IMR-90 (cell line): ENCODE measurements at regions not wholly inside any gene's neighbourhood (a gene's known extent, or its start where the extent isn't known, plus 50 kb on each side); places are given as distances from the start of the nearest gene placed in this dataset.

Experiments used
- ATAC-seq: fragments of 200-7000 bp; cut with Tn5 transposase; 2 replicates; pipeline ENCODE4 v1.9.1; 2020; ENCODE audit warnings: low read depth, mild to moderate bottlenecking, moderate library complexity
- BruUV-seq: library from RNA; stranded (reverse); fragments of 400-500 nt; replicated peaks from 2 replicates; lab custom pipeline; 2021; lab: Mats Ljungman, UMichigan
- CTCF ChIA-PET: fragments of 300-600 bp; formaldehyde crosslinking; extraction: SDS; loops from one replicate; lab custom pipeline; 2021; ENCODE audit warnings: antibody characterized with exemption; lab: Yijun Ruan, JAX
- POLR2A ChIA-PET: fragments of 300-600 bp; sonication (Branson Sonifier 250); formaldehyde crosslinking; loops from one replicate; lab custom pipeline; 2022; ENCODE audit warnings: antibody characterized with exemption; ENCODE audit not compliant: unreplicated experiment; lab: Charles Lee
- DNase-seq: peaks from one replicate; pipeline ENCODE4 v3.0.0; 2013
- H2AFZ ChIP-seq: replicated peaks from 2 replicates; pipeline ENCODE3; 2013; ENCODE audit warnings: low read length, mild to moderate bottlenecking; ENCODE audit not compliant: poor library complexity
- H2AK5ac ChIP-seq: 2 replicates; pipeline ENCODE4 v1.6.1; 2013; ENCODE audit warnings: low read depth, low read length, inconsistent platforms
- H2AK9ac ChIP-seq: replicated peaks from 2 replicates; pipeline ENCODE3; 2013; ENCODE audit warnings: mild to moderate bottlenecking, low read depth, low read length, moderate library complexity; ENCODE audit not compliant: poor library complexity
- H2BK120ac ChIP-seq: 2 replicates; pipeline ENCODE4 v1.6.1; 2013; ENCODE audit warnings: low read depth, low read length, inconsistent platforms
- H2BK15ac ChIP-seq: 3 replicates; pipeline ENCODE4 v1.6.1; 2013; ENCODE audit warnings: low read depth, low read length, inconsistent platforms
- H2BK20ac ChIP-seq: 2 replicates; pipeline ENCODE4 v1.6.1; 2013; ENCODE audit warnings: low read depth, mild to moderate bottlenecking, inconsistent platforms, low read length, moderate library complexity
- H2BK5ac ChIP-seq: 2 replicates; pipeline ENCODE4 v1.6.1; 2013; ENCODE audit warnings: mild to moderate bottlenecking, low read depth, low read length, inconsistent platforms; ENCODE audit not compliant: poor library complexity, severe bottlenecking
- H3K14ac ChIP-seq: replicated peaks from 2 replicates; pipeline ENCODE4 v1.6.1; 2013; ENCODE audit warnings: low read depth, low read length, inconsistent platforms
- H3K18ac ChIP-seq: 2 replicates; pipeline ENCODE4 v1.6.1; 2013; ENCODE audit warnings: low read depth, low read length, control low read depth
- H3K23ac ChIP-seq: 2 replicates; pipeline ENCODE4 v1.6.1; 2013; ENCODE audit warnings: low read depth, low read length, inconsistent platforms
- H3K27ac ChIP-seq: 2 replicates; pipeline ENCODE4 v1.5.1; 2013; ENCODE audit warnings: mild to moderate bottlenecking, control low read depth, low read length; ENCODE audit not compliant: insufficient read depth
- H3K27me3 ChIP-seq: 2 replicates; pipeline ENCODE4 v1.6.1; 2013; ENCODE audit warnings: low read length; ENCODE audit not compliant: control insufficient read depth, insufficient read depth
- H3K36me3 ChIP-seq: 2 replicates; pipeline ENCODE4 v1.6.1; 2013; ENCODE audit warnings: low read length, mixed read lengths; ENCODE audit not compliant: control insufficient read depth, insufficient read depth
- H3K4ac ChIP-seq: 2 replicates; pipeline ENCODE4 v1.6.1; 2013; ENCODE audit warnings: low read depth, low read length, inconsistent platforms
- H3K4me1 ChIP-seq: 2 replicates; pipeline ENCODE4 v1.6.1; 2013; ENCODE audit warnings: low read length, mixed read lengths; ENCODE audit not compliant: control insufficient read depth, insufficient read depth
- H3K4me2 ChIP-seq: 2 replicates; pipeline ENCODE4 v1.6.1; 2013; ENCODE audit warnings: low read depth, mild to moderate bottlenecking, control low read depth, low read length, moderate library complexity
- H3K4me3 ChIP-seq: 2 replicates; pipeline ENCODE4 v1.5.1; 2013; ENCODE audit warnings: low read depth, mild to moderate bottlenecking, control low read depth, low read length, moderate library complexity; ENCODE audit not compliant: insufficient read depth
- H3K56ac ChIP-seq: 2 replicates; pipeline ENCODE4 v1.6.1; 2013; ENCODE audit warnings: low read length, inconsistent platforms; ENCODE audit not compliant: insufficient read depth; ENCODE audit errors: extremely low read depth
- H3K79me1 ChIP-seq, 2 experiments: 2 replicates each; pipeline ENCODE4 v1.6.1; 2013; ENCODE audit warnings: low read length in 2 of 2, inconsistent platforms in 1 of 2, low read depth in 1 of 2
- H3K9ac ChIP-seq: 2 replicates; pipeline ENCODE4 v1.6.1; 2013; ENCODE audit warnings: low read depth, low read length, control low read depth
- H3K9me1 ChIP-seq: 2 replicates; pipeline ENCODE4 v1.6.1; 2013; ENCODE audit warnings: low read length, inconsistent platforms; ENCODE audit not compliant: insufficient read depth
- H3K9me3 ChIP-seq: 2 replicates; pipeline ENCODE4 v1.6.1; 2013; ENCODE audit warnings: low read length; ENCODE audit not compliant: control insufficient read depth, insufficient read depth
- H4K20me1 ChIP-seq: 2 replicates; pipeline ENCODE4 v1.6.1; 2013; ENCODE audit warnings: low read length, inconsistent platforms; ENCODE audit not compliant: insufficient read depth
- H4K5ac ChIP-seq: 2 replicates; pipeline ENCODE4 v1.6.1; 2013; ENCODE audit warnings: mild to moderate bottlenecking, low read depth, low read length, control low read depth
- H4K8ac ChIP-seq, 2 experiments: 2 replicates each; pipeline ENCODE4 v1.6.1; 2013; ENCODE audit warnings: low read depth in 2 of 2, low read length in 2 of 2, control low read depth in 1 of 2, inconsistent platforms in 1 of 2
- H4K91ac ChIP-seq: 2 replicates; pipeline ENCODE4 v1.6.1; 2013; ENCODE audit warnings: low read depth, low read length, inconsistent platforms; ENCODE audit not compliant: insufficient read depth
- BHLHE40 ChIP-seq: fragments of 150-350 bp; IDR thresholded peaks from 2 replicates; pipeline ENCODE4 v1.6.1; 2016; ENCODE audit warnings: mild to moderate bottlenecking, low read depth, low read length
- CEBPB ChIP-seq: IDR thresholded peaks from 2 replicates; pipeline ENCODE4 v1.6.1; 2012; ENCODE audit warnings: low read depth, low read length, improper control_type of control experiment
- CHD1 ChIP-seq: IDR thresholded peaks from 2 replicates; pipeline ENCODE4 v1.6.1; 2012; ENCODE audit warnings: low read depth, low read length, improper control_type of control experiment
- CTCF ChIP-seq: conservative IDR thresholded peaks from 2 replicates; pipeline ENCODE4 v1.5.1; 2012; ENCODE audit warnings: mild to moderate bottlenecking, low read depth, low read length, improper control_type of control experiment
- ELK1 ChIP-seq: fragments of 150-350 bp; IDR thresholded peaks from 2 replicates; pipeline ENCODE4 v1.6.1; 2016; ENCODE audit warnings: low read depth, mild to moderate bottlenecking, low read length, moderate library complexity, borderline replicate concordance
- FOS ChIP-seq: fragments of 150-350 bp; IDR thresholded peaks from 2 replicates; pipeline ENCODE4 v1.6.1; 2016; ENCODE audit warnings: low read depth, low read length
- MAFK ChIP-seq: IDR thresholded peaks from 2 replicates; pipeline ENCODE4 v1.6.1; 2012; ENCODE audit warnings: low read depth, low read length, improper control_type of control experiment
- MAZ ChIP-seq: IDR thresholded peaks from 2 replicates; pipeline ENCODE4 v1.6.1; 2012; ENCODE audit warnings: low read depth, mild to moderate bottlenecking, low read length, improper control_type of control experiment, moderate library complexity, borderline replicate concordance
- MXI1 ChIP-seq: IDR thresholded peaks from 2 replicates; pipeline ENCODE4 v1.6.1; 2012; ENCODE audit warnings: low read depth, mild to moderate bottlenecking, low read length, moderate library complexity, borderline replicate concordance
- NFE2L2 ChIP-seq: fragments of 150-350 bp; IDR thresholded peaks from 2 replicates; pipeline ENCODE4 v1.6.1; 2016; ENCODE audit warnings: low read depth, mild to moderate bottlenecking, low read length
- POLR2A ChIP-seq: IDR thresholded peaks from 2 replicates; pipeline ENCODE4 v1.6.1; 2012; ENCODE audit warnings: mild to moderate bottlenecking, low read depth, low read length
- RAD21 ChIP-seq: IDR thresholded peaks from 2 replicates; pipeline ENCODE4 v1.6.1; 2012; ENCODE audit warnings: low read length, improper control_type of control experiment
- RCOR1 ChIP-seq: IDR thresholded peaks from 2 replicates; pipeline ENCODE4 v1.6.1; 2012; ENCODE audit warnings: mild to moderate bottlenecking, low read length, improper control_type of control experiment; ENCODE audit not compliant: insufficient replicate concordance
- RFX5 ChIP-seq: IDR thresholded peaks from 2 replicates; pipeline ENCODE4 v1.8.0; 2012; ENCODE audit warnings: low read depth, mild to moderate bottlenecking, low read length, moderate library complexity
- SMC3 ChIP-seq: fragments of 150-350 bp; IDR thresholded peaks from 2 replicates; pipeline ENCODE4 v1.6.1; 2016; ENCODE audit warnings: low read depth, mild to moderate bottlenecking, antibody characterized with exemption, low read length, moderate library complexity
- WGBS, 2 experiments: methylation state at CpG; one replicate each; pipeline versions ENCODE4 v1.1.5 to v1.1.7; 2013; ENCODE audit warnings: missing lambda C conversion rate in 2 of 2; ENCODE audit not compliant: insufficient read length in 1 of 2; ENCODE audit errors: extremely low coverage in 2 of 2; 5-methylcytosine and 5-hydroxymethylcytosine counted together
- dilution Hi-C: fragments of 300-500 bp; cut with HindIII; formaldehyde crosslinking; loops from one replicate; pipeline ENCODE4 v1.14.3; 2018; ENCODE audit warnings: low sequenced_read_pairs; ENCODE audit not compliant: unreplicated experiment
- in situ Hi-C: fragments of 300-500 bp; cut with MboI; formaldehyde crosslinking; loops from 3 replicates; pipeline ENCODE4 v1.14.3; 2019; ENCODE audit warnings: low sequenced_read_pairs, inconsistent platforms, mixed read lengths
- intact Hi-C: fragments of 100-400 bp; cut with micrococcal nuclease; formaldehyde crosslinking; loops from 2 replicates; pipeline ENCODE4 v1.10.0; 2022
- TF ChIP-seq, protein P1 (sequence below): fragments of 150-350 bp; IDR thresholded peaks from 2 replicates; pipeline ENCODE4 v1.6.1; 2017; ENCODE audit warnings: mild to moderate bottlenecking, antibody characterized with exemption, low read length, low read depth

- no peak overlapping the region for H3K23ac ChIP-seq
- dilution Hi-C loops (no loop called here), intact Hi-C loops (loop anchor here (5.0 kb wide), 2 partner anchors 235 to 315 kb away; no protein-coding TSS in a partner anchor), in situ Hi-C loops (no loop called here)
- H3K79me1 ChIP-seq, result no peaks in the 10 kb centered on the region
- no peak overlapping the region for H3K4ac ChIP-seq
- no peaks in the 10 kb centered on the region for H3K36me3 ChIP-seq
- H3K4me1 ChIP-seq, result no peaks in the 10 kb centered on the region
- no peak overlapping the region for H2AK9ac ChIP-seq
- H3K4me2 ChIP-seq, result no peak overlapping the region
- H3K9ac ChIP-seq, result no peak overlapping the region
- H2BK15ac ChIP-seq, result no peak overlapping the region
- DNase-seq (peak; percentile 7), ATAC-seq (no peak)
- POLR2A ChIA-PET, result no interaction called here
- H2AFZ ChIP-seq, result no peak overlapping the region
- no CpG with 5 or more reads among the region's 1 CpG for WGBS, 2 experiments
- H3K18ac ChIP-seq, result no peak overlapping the region
- no peaks in the 10 kb centered on the region for H3K9me3 ChIP-seq
- CTCF ChIA-PET, result no interaction called here
- no peaks in the 10 kb centered on the region for H4K20me1 ChIP-seq
- H4K5ac ChIP-seq, result no peak overlapping the region
- BruUV-seq, result no TSS peak
- peaks cover 5% of the 10 kb centered on the region for H3K27me3 ChIP-seq
- H3K9me1 ChIP-seq, result no peaks in the 10 kb centered on the region
- TF ChIP-seq FOS, result no peak
- no peak for TF ChIP-seq POLR2A
- TF ChIP-seq MXI1, result no peak
- no peak for TF ChIP-seq SMC3
- no peak for TF ChIP-seq ELK1
- TF ChIP-seq RAD21, result no peak
- TF ChIP-seq CTCF, result no peak
- TF ChIP-seq, protein P1, sequence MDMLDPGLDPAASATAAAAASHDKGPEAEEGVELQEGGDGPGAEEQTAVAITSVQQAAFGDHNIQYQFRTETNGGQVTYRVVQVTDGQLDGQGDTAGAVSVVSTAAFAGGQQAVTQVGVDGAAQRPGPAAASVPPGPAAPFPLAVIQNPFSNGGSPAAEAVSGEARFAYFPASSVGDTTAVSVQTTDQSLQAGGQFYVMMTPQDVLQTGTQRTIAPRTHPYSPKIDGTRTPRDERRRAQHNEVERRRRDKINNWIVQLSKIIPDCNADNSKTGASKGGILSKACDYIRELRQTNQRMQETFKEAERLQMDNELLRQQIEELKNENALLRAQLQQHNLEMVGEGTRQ, result no peak
- no peak for TF ChIP-seq RCOR1
- no peak for TF ChIP-seq MAZ
- no peak for TF ChIP-seq MAFK
- no peak for TF ChIP-seq CEBPB
- TF ChIP-seq CHD1, result no peak
- no peak for TF ChIP-seq RFX5
- no peak for TF ChIP-seq NFE2L2
- TF ChIP-seq BHLHE40, result no peak
- H4K91ac ChIP-seq, result no peak overlapping the region
- no peak overlapping the region for H2BK20ac ChIP-seq
- H3K27ac ChIP-seq, result no peak overlapping the region
- no peak overlapping the region for H3K56ac ChIP-seq
- H2BK5ac ChIP-seq, result no peak overlapping the region
- no peak overlapping the region for H2BK120ac ChIP-seq
- H2AK5ac ChIP-seq, result no peak overlapping the region
- no peak overlapping the region for H3K4me3 ChIP-seq
- H3K14ac ChIP-seq, result no peak overlapping the region
- no peak overlapping the region for H4K8ac ChIP-seq
Observed at GRCh38 chr21:32102426-32102825, 176.4 kb downstream of the MIS18A start.
